ENCODE measurements at regions not wholly inside any gene's neighbourhood (a gene's known extent, or its start where the extent isn't known, plus 50 kb on each side); places are given as distances from the start of the nearest gene placed in this dataset.

DNA sequence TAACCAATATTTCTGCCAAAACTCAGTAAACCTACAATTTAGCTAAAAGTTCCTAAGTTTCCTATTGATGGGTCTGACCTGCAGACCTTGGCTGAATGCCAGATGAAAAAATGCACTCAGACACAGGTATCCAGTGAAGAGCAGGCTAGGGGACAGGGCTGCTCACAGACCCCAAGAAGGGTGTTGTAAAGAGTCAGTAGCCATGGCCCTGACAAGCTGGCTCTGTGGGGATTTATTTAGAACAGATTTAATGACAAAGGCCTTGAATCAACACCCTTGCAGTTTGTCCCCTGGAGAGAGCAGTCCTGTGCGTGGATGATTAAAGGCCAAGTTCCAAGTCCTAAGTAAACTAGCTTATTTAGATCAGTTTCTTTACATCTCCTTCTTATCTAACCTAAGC, 1243.2 kb upstream of the ADGRL4 start:
- no peaks in the 10 kb centered on the region for H3K4me1 ChIP-seq (ENCODE audit: control insufficient read depth in 1 of 2, insufficient read depth in 2 of 2, low read length in 2 of 2)
- Mint-ChIP-seq H3K4me3 (no peak overlapping the region), H3K36me3 (no peaks in the 10 kb centered on the region), H3K27ac (no peak overlapping the region), H3K4me1 (no peaks in the 10 kb centered on the region), H3K9me3 (peaks cover 0 to 15% (median 2%) of the 10 kb centered on the region in 7 donors), H3K27me3 (ENCODE audit: low read depth in 3 of 3) (no peaks in the 10 kb centered on the region)
- TF ChIP-seq, protein P1, sequence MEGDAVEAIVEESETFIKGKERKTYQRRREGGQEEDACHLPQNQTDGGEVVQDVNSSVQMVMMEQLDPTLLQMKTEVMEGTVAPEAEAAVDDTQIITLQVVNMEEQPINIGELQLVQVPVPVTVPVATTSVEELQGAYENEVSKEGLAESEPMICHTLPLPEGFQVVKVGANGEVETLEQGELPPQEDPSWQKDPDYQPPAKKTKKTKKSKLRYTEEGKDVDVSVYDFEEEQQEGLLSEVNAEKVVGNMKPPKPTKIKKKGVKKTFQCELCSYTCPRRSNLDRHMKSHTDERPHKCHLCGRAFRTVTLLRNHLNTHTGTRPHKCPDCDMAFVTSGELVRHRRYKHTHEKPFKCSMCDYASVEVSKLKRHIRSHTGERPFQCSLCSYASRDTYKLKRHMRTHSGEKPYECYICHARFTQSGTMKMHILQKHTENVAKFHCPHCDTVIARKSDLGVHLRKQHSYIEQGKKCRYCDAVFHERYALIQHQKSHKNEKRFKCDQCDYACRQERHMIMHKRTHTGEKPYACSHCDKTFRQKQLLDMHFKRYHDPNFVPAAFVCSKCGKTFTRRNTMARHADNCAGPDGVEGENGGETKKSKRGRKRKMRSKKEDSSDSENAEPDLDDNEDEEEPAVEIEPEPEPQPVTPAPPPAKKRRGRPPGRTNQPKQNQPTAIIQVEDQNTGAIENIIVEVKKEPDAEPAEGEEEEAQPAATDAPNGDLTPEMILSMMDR (IDR thresholded peaks at IDR 0.05) = no peak
- H3K4me2 ChIP-seq (replicated peaks; ENCODE audit: extremely low read depth, low read length, poor library complexity, severe bottlenecking) = no peak overlapping the region
- H3K4me3 ChIP-seq (replicated peaks in 1 of 3; ENCODE audit: low read depth in 2 of 3, low read length in 3 of 3) = no peak overlapping the region
- H3K79me2 ChIP-seq (ENCODE audit: insufficient read depth, low read length) = no peaks in the 10 kb centered on the region
- no peak for DNase-seq
- H4K20me1 ChIP-seq (ENCODE audit: insufficient read depth, low read length) = no peaks in the 10 kb centered on the region
- no peak overlapping the region for H2AFZ ChIP-seq (ENCODE audit: insufficient read depth, low read depth, low read length, poor library complexity, severe bottlenecking)
- peaks cover 7 to 14% of the 10 kb centered on the region in 2 donors for H3K9me3 ChIP-seq (replicated peaks in 1 of 2; ENCODE audit: control insufficient read depth in 1 of 2, insufficient read depth in 1 of 2, low read length in 2 of 2)
- no peaks in the 10 kb centered on the region for H3K27me3 ChIP-seq (ENCODE audit: control insufficient read depth in 2 of 2, insufficient read depth in 2 of 2, low read length in 2 of 2)
- intact Hi-C loops (cut with micrococcal nuclease) = no loop called here
- H3K36me3 ChIP-seq (replicated peaks in 1 of 2; ENCODE audit: control insufficient read depth in 1 of 2, insufficient read depth in 2 of 2, low read length in 2 of 2) = no peaks in the 10 kb centered on the region
- no peak overlapping the region for H3K9ac ChIP-seq (ENCODE audit: insufficient read depth, low read length, poor library complexity, severe bottlenecking)
- H3K27ac ChIP-seq (ENCODE audit: low read depth in 1 of 2, low read length in 2 of 2) = no peak overlapping the region
- WGBS (ENCODE audit: insufficient coverage) = 100% methylated on average over 1 of the region's 1 CpG

DNA sequence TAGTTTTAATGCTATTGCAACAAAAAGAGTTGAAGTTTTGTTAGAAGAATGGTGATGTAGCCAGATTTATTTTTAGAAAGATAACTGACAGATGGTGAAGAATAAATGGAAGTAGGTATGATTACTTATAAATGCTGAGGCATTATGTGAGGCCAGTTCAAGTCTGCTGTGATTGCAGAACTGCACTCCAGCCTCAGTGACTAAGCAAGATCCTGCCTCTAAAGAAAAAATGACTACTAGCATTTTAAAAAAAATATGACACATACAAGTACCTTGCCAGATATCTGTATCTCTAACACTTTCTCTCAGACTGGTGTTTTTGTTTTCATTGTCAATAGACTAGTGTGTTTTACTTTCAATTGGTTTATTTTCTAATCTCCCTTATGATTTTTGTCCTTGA, 1242.4 kb upstream of the ADGRL4 start:
- DNase-seq = no peak
- Mint-ChIP-seq H3K27me3 (ENCODE audit: low read depth in 3 of 3) (no peaks in the 10 kb centered on the region), H3K4me3 (no peak overlapping the region), H3K36me3 (no peaks in the 10 kb centered on the region), H3K4me1 (no peaks in the 10 kb centered on the region), H3K27ac (no peak overlapping the region), H3K9me3 (peaks cover 0 to 13% (median 2%) of the 10 kb centered on the region in 7 donors)
- Histone ChIP-seq H4K20me1 (ENCODE audit: insufficient read depth, low read length) (no peaks in the 10 kb centered on the region), H3K4me2 (replicated peaks; ENCODE audit: extremely low read depth, low read length, poor library complexity, severe bottlenecking) (no peak overlapping the region), H3K9me3 (replicated peaks in 1 of 2; ENCODE audit: control insufficient read depth in 1 of 2, insufficient read depth in 1 of 2, low read length in 2 of 2) (peaks cover 7 to 14% of the 10 kb centered on the region in 2 donors), H3K4me1 (ENCODE audit: control insufficient read depth in 1 of 2, insufficient read depth in 2 of 2, low read length in 2 of 2) (no peaks in the 10 kb centered on the region), H3K36me3 (replicated peaks in 1 of 2; ENCODE audit: control insufficient read depth in 1 of 2, insufficient read depth in 2 of 2, low read length in 2 of 2) (no peaks in the 10 kb centered on the region), H3K79me2 (ENCODE audit: insufficient read depth, low read length) (no peaks in the 10 kb centered on the region), H3K27ac (ENCODE audit: low read depth in 1 of 2, low read length in 2 of 2) (no peak overlapping the region), H3K27me3 (ENCODE audit: control insufficient read depth in 2 of 2, insufficient read depth in 2 of 2, low read length in 2 of 2) (no peaks in the 10 kb centered on the region), H3K4me3 (replicated peaks in 1 of 3; ENCODE audit: low read depth in 2 of 3, low read length in 3 of 3) (no peak overlapping the region), H2AFZ (ENCODE audit: insufficient read depth, low read depth, low read length, poor library complexity, severe bottlenecking) (no peak overlapping the region), H3K9ac (ENCODE audit: insufficient read depth, low read length, poor library complexity, severe bottlenecking) (no peak overlapping the region)
- TF ChIP-seq, protein P1 (IDR thresholded peaks at IDR 0.05) = no peak
- intact Hi-C loops (cut with micrococcal nuclease) = no loop called here
